ENCODE measurements at regions not wholly inside any gene's neighbourhood (a gene's known extent, or its start where the extent isn't known, plus 50 kb on each side); places are given as distances from the start of the nearest gene placed in this dataset.

- no peak for TF ChIP-seq ZNF565 (CRISPR knock-in tag; conservative IDR thresholded peaks at IDR 0.05; ENCODE audit: low read depth)
- TF ChIP-seq ISL1 (CRISPR knock-in tag; IDR thresholded peaks at IDR 0.05): no peak
- TF ChIP-seq, protein P1, sequence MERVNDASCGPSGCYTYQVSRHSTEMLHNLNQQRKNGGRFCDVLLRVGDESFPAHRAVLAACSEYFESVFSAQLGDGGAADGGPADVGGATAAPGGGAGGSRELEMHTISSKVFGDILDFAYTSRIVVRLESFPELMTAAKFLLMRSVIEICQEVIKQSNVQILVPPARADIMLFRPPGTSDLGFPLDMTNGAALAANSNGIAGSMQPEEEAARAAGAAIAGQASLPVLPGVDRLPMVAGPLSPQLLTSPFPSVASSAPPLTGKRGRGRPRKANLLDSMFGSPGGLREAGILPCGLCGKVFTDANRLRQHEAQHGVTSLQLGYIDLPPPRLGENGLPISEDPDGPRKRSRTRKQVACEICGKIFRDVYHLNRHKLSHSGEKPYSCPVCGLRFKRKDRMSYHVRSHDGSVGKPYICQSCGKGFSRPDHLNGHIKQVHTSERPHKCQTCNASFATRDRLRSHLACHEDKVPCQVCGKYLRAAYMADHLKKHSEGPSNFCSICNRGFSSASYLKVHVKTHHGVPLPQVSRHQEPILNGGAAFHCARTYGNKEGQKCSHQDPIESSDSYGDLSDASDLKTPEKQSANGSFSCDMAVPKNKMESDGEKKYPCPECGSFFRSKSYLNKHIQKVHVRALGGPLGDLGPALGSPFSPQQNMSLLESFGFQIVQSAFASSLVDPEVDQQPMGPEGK (CRISPR knock-in tag; IDR thresholded peaks at IDR 0.05; ENCODE audit: borderline replicate concordance): no peak
- no peak for TF ChIP-seq PPARA (CRISPR knock-in tag; IDR thresholded peaks at IDR 0.05; ENCODE audit: borderline replicate concordance)
- TF ChIP-seq, protein P2, sequence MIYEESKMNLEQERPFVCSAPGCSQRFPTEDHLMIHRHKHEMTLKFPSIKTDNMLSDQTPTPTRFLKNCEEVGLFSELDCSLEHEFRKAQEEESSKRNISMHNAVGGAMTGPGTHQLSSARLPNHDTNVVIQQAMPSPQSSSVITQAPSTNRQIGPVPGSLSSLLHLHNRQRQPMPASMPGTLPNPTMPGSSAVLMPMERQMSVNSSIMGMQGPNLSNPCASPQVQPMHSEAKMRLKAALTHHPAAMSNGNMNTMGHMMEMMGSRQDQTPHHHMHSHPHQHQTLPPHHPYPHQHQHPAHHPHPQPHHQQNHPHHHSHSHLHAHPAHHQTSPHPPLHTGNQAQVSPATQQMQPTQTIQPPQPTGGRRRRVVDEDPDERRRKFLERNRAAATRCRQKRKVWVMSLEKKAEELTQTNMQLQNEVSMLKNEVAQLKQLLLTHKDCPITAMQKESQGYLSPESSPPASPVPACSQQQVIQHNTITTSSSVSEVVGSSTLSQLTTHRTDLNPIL (CRISPR knock-in tag; IDR thresholded peaks at IDR 0.05; ENCODE audit: low read depth): no peak
- no peak for TF ChIP-seq ZNF8 (CRISPR knock-in tag; IDR thresholded peaks at IDR 0.05)
- peak; percentile 58 for ATAC-seq
These were observed 122.3 kb downstream of the MTRR start for GRCh38 chr5:7991125-7991821.

GRCh38 chr5:7995688-7996294 is 126.8 kb downstream of the MTRR start:
- TF ChIP-seq ISL1 (CRISPR knock-in tag; IDR thresholded peaks at IDR 0.05): no peak
- no peak for TF ChIP-seq CSDC2 (CRISPR knock-in tag; IDR thresholded peaks at IDR 0.05)
- TF ChIP-seq GLIS3 (CRISPR knock-in tag; IDR thresholded peaks at IDR 0.05): no peak
- TF ChIP-seq SNAI2 (CRISPR knock-in tag; IDR thresholded peaks at IDR 0.05): no peak
- TF ChIP-seq ARNTL (CRISPR knock-in tag; IDR thresholded peaks at IDR 0.05; ENCODE audit: borderline replicate concordance, low read depth): no peak
- no peak for TF ChIP-seq ZFP30 (CRISPR knock-in tag; IDR thresholded peaks at IDR 0.05)
- TF ChIP-seq CSRNP3 (CRISPR knock-in tag; IDR thresholded peaks at IDR 0.05): no peak
- TF ChIP-seq, protein P1 (CRISPR knock-in tag; IDR thresholded peaks at IDR 0.05; ENCODE audit: borderline replicate concordance): no peak
- TF ChIP-seq ZC3H10 (CRISPR knock-in tag; IDR thresholded peaks at IDR 0.05): no peak
- TF ChIP-seq ZNF70 (CRISPR knock-in tag; IDR thresholded peaks at IDR 0.05): no peak
- TF ChIP-seq ZNF8 (CRISPR knock-in tag; IDR thresholded peaks at IDR 0.05): no peak
- no peak for TF ChIP-seq TCF4 (CRISPR knock-in tag; IDR thresholded peaks at IDR 0.05; ENCODE audit: borderline replicate concordance)
- no peak for TF ChIP-seq POU6F1 (CRISPR knock-in tag; IDR thresholded peaks at IDR 0.05; ENCODE audit: borderline replicate concordance, low read depth)
- no peak for ATAC-seq

DNA sequence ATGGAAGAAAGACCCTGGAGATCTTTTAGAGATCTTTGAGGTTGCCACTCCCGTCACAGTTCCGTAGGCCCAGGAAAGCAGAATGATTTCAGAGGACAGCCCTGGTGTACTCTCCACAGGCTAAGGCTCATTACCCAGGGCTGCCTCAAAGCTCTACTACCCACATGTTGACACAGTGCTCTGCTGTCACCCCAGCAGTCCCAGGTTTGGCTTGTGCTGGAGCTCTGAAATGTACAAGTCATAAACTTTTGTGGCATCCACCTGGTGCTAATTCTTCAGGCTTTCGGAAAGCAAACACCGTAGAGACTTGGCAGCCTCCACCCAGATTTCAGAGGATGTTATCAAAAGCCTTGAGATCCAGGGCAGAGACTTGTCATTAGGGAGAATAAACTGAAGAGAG is 136.5 kb downstream of the MTRR start:
- no peak for ATAC-seq
- TF ChIP-seq ZNF8 (CRISPR knock-in tag; IDR thresholded peaks at IDR 0.05): no peak
- TF ChIP-seq BACH2 (CRISPR knock-in tag; IDR thresholded peaks at IDR 0.05; ENCODE audit: borderline replicate concordance): no peak
- TF ChIP-seq ZNF565 (CRISPR knock-in tag; conservative IDR thresholded peaks at IDR 0.05; ENCODE audit: low read depth): no peak
- TF ChIP-seq, protein P1 (CRISPR knock-in tag; IDR thresholded peaks at IDR 0.05; ENCODE audit: borderline replicate concordance): no peak
- no peak for TF ChIP-seq CSDC2 (CRISPR knock-in tag; IDR thresholded peaks at IDR 0.05)
- no peak for TF ChIP-seq TCF4 (CRISPR knock-in tag; IDR thresholded peaks at IDR 0.05; ENCODE audit: borderline replicate concordance)
- TF ChIP-seq TSHZ2 (CRISPR knock-in tag; IDR thresholded peaks at IDR 0.05): no peak
- no peak for TF ChIP-seq ARNTL (CRISPR knock-in tag; IDR thresholded peaks at IDR 0.05; ENCODE audit: borderline replicate concordance, low read depth)
- TF ChIP-seq ESRRG (CRISPR knock-in tag; IDR thresholded peaks at IDR 0.05): no peak
- TF ChIP-seq RARB (CRISPR knock-in tag; IDR thresholded peaks at IDR 0.05): no peak
- TF ChIP-seq, protein P2 (CRISPR knock-in tag; IDR thresholded peaks at IDR 0.05; ENCODE audit: low read depth): no peak

Measured in SK-N-SH treated with all-trans-retinoic acid at 6 μM for 48 hours (cell line).